ENCODE measurements at regions not wholly inside any gene's neighbourhood (a gene's known extent, or its start where the extent isn't known, plus 50 kb on each side); places are given as distances from the start of the nearest gene placed in this dataset.

- TF ChIP-seq CTCF (IDR thresholded peaks at IDR 0.05) (no peak), ZFX (IDR thresholded peaks at IDR 0.05; ENCODE audit: borderline replicate concordance) (no peak)
These were observed 362.6 kb upstream of the C1orf87 start for GRCh38 chr1:60436186-60436585.
